Central memory CD8-positive, alpha-beta T cell (primary cell): ENCODE measurements at regions not wholly inside any gene's neighbourhood (a gene's known extent, or its start where the extent isn't known, plus 50 kb on each side); places are given as distances from the start of the nearest gene placed in this dataset.
"Not testable (repeated sequence)": the region's sequence is repeated elsewhere in the genome, so short reads cannot be mapped to it uniquely, and the experiment has no call there.

Experiments
- ATAC-seq: fragments of 150-1000 bp; cut with Tn5 transposase; replicated peaks from 2 replicates; pipeline ENCODE4 v1.10.0; 2022; ENCODE audit warnings: mild to moderate bottlenecking, moderate FRiP score, moderate number of reproducible peaks; ENCODE audit not compliant: poor library complexity, severe bottlenecking; ENCODE audit errors: extremely low read depth
- DNase-seq, 2 donors: peaks; one replicate each; pipeline ENCODE4 v3.0.0; 2021; ENCODE audit warnings: low spot score in 2 of 2
- H3K27ac Mint-ChIP-seq: one replicate; pipeline ENCODE4 v1.8.0; 2022; ENCODE audit warnings: low read depth, mild to moderate bottlenecking, moderate library complexity, mixed read lengths
- H3K27me3 Mint-ChIP-seq: one replicate; pipeline ENCODE4 v1.8.0; 2022; ENCODE audit warnings: mixed read lengths
- H3K36me3 Mint-ChIP-seq: one replicate; pipeline ENCODE4 v1.8.0; 2022; ENCODE audit warnings: mild to moderate bottlenecking, moderate library complexity, mixed read lengths; ENCODE audit not compliant: insufficient read depth
- H3K4me1 Mint-ChIP-seq: one replicate; pipeline ENCODE4 v1.8.0; 2022; ENCODE audit warnings: mixed read lengths
- H3K4me3 Mint-ChIP-seq: one replicate; pipeline ENCODE4 v1.8.0; 2022; ENCODE audit warnings: mild to moderate bottlenecking, moderate library complexity, mixed read lengths
- H3K9me3 Mint-ChIP-seq: one replicate; pipeline ENCODE4 v1.8.0; 2022; ENCODE audit warnings: mixed read lengths

DNA sequence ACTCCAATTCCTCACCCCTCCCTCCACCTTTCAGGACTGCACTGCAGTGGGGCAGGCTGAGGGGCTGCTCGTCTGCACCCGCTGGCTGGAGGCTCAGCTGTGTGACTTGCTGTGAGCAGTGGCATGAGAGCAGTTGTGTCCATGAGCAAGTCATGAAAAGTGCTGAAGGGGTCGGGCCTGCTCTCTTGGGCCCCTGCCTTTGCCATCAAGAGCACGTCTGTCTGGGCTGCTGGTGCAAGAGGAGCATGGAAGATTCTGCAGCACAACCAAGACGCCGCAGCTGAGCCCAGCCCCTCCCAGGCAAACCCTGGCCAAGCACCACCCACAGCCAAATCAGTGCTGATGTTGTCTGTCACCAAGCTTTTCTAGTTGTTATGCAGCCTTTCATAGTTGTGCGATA lies 284.3 kb downstream of the TCERG1L start:
- Mint-ChIP-seq H3K27ac (no peak overlapping the region), H3K27me3 (no peaks in the 10 kb centered on the region), H3K4me3 (no peak overlapping the region), H3K36me3 (no peaks in the 10 kb centered on the region), H3K9me3 (no peaks in the 10 kb centered on the region), H3K4me1 (no peaks in the 10 kb centered on the region)
- DNase-seq = no peak
- no peak for ATAC-seq

DNA sequence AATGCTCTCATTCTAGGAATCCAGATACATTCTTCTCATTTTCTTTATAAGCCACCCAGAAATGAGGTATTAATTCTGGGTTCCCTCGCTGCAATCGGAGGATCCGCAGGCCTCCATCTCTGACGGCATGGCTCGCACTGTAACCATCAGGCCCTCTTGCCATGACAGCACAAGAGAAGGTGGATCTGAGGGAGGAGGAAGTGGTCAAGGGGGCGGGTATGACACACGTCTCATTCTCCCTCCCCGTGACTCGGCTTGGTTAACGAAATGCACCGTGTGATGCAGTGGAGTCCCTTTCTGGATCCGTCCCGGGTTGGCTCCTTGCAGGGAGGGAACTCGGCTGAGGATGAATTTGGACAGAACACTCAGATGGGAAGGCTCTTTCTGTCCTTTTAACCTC lies 280.2 kb downstream of the TCERG1L start:
- Mint-ChIP-seq H3K27me3 (no peaks in the 10 kb centered on the region), H3K36me3 (no peaks in the 10 kb centered on the region), H3K4me3 (no peak overlapping the region), H3K27ac (no peak overlapping the region), H3K9me3 (no peaks in the 10 kb centered on the region), H3K4me1 (no peaks in the 10 kb centered on the region)
- no peak for DNase-seq
- ATAC-seq = no peak

DNA sequence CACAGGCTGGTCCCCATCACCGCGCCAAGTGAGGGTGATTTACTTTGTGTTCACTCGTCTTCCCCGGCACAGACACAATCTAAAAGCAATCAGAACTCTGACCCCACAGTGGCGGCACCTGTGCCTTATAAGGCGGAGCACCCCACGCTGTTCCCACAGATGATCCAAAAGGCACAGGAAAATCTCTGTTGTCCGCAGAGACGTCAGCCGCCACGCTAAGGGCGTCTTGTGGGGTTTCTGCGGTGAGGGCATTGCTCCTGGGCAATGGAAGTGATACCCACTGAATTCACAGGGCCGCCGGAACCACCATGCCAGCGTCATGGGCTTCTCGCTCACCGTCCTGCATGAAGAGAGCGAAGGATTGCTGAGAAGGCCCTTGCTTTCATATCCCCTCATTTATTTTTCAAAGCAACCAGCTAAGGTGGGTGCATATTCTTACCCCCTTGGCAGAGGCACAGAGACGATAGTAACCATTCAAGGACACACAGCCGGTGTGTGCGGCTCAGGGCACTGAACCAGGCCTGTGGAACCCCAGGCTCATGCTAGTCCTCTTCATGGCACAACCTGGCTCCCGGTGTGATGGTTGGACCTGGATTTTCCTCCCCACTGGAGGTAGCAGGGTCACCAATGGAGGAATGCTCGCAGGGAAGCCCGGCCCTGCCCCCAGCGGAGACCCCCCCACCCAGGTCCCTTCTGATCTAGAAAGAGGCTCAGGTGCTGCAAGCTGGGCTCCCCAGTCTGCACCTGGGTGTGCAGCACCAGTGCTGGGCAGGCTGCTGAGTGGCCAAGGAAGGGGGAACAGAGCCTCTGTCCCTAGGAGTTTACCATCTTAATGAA lies 279.0 kb downstream of the TCERG1L start:
- no peaks in the 10 kb centered on the region for H3K36me3 Mint-ChIP-seq
- H3K9me3 Mint-ChIP-seq = no peaks in the 10 kb centered on the region

DNA sequence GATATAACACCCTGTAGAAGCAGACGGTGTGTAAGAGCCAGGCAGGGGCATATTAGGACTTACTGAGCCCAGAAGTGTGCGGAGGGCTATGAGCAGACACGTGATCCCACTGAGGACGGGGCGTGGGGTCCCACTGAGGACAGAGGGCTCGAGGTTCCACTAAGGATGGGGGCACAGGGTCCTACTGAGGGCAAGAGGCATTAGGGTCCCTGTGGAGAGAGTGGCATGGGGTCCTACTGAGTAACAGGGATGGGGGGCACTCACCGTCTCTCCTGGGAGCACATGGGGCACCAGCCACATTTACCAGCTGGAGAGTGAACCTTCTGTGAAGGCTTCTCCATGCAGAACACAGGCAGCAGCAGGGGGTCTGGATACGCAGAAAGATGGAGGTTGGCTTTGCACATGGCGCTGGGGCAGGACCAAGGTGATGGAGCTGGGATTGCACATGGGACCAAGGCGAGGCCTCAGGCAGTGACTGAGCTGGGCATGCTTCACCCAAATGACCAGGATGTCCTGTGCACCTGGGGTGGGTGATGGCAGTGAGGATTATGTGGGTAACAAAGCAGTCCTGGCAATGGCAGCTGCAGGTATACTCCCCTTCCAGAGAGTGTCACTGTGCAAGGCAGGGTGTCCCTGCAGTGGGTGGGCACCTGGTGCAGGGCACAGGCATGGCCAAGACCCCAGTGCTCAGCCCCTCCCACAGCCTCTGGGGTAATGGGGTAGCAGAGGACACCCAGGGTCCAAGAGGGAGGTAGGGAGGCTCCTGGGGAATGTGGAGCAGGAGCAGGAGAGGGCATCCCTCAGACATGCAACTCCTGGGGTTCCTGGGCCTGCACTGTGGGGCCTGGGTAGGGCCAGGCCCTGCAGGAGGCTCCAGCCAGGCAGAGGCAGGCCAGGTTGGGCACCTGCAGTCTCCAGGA lies 278.1 kb downstream of the TCERG1L start:
- no peaks in the 10 kb centered on the region for H3K9me3 Mint-ChIP-seq
- no peaks in the 10 kb centered on the region for H3K4me1 Mint-ChIP-seq
- ATAC-seq (no peak), DNase-seq (no peak)
- no peak overlapping the region for H3K4me3 Mint-ChIP-seq
- H3K27me3 Mint-ChIP-seq = no peaks in the 10 kb centered on the region
- no peak overlapping the region for H3K27ac Mint-ChIP-seq
- no peaks in the 10 kb centered on the region for H3K36me3 Mint-ChIP-seq

More for the DNA sequence above, 279.0 kb downstream of the TCERG1L start:
- H3K4me1 Mint-ChIP-seq = no peaks in the 10 kb centered on the region
- no peak for ATAC-seq
- no peak overlapping the region for H3K27ac Mint-ChIP-seq
- H3K27me3 Mint-ChIP-seq = no peaks in the 10 kb centered on the region
- H3K4me3 Mint-ChIP-seq = no peak overlapping the region
- no peak for DNase-seq

DNA sequence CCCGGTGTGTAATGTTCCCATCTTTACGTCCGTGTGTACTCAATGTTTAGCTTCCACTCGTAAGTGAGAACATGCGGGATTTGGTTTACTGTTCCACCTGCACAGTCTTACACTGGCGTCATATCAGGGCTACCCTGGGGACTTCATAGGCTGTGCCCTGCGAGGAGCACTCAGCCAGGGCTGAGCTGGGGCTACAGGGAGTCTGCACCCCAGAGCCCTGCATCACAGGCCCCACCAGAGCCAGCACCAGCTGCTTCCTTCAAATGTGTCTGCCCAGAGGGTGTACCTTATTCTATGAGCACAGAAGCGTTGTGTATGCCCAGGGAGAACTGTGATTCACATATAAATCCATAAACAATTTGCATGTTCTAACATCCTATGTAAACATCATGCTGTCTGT lies 277.1 kb downstream of the TCERG1L start:
- Mint-ChIP-seq H3K36me3 (no peaks in the 10 kb centered on the region), H3K4me1 (no peaks in the 10 kb centered on the region), H3K27ac (no peak overlapping the region), H3K9me3 (no peaks in the 10 kb centered on the region), H3K27me3 (no peaks in the 10 kb centered on the region), H3K4me3 (no peak overlapping the region)
- ATAC-seq (no peak), DNase-seq (no peak)

DNA sequence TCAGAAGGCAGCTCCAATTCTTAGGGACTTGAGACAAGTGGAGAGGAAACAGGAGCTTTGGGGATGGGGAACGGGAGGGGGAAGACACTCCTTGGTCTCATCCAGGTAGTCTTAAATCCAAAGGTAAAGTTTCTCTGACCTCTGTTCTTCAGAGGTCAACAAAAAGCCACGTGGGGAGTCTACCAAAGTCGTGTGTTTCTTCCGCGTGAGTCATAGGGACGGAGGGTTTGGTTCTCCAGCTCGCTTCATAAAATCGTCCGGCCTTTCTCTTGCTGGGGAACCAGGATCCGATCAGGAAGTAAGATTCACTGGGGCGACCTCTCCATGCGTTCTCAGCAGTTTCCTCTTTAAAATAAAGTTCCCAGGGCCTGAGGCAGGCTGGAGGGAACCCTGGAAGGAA lies 275.7 kb downstream of the TCERG1L start:
- no peak overlapping the region for H3K27ac Mint-ChIP-seq
- H3K4me1 Mint-ChIP-seq = no peaks in the 10 kb centered on the region
- no peaks in the 10 kb centered on the region for H3K9me3 Mint-ChIP-seq
- no peaks in the 10 kb centered on the region for H3K36me3 Mint-ChIP-seq
- no peak overlapping the region for H3K4me3 Mint-ChIP-seq
- DNase-seq = no peak
- ATAC-seq = no peak
- no peaks in the 10 kb centered on the region for H3K27me3 Mint-ChIP-seq

DNA sequence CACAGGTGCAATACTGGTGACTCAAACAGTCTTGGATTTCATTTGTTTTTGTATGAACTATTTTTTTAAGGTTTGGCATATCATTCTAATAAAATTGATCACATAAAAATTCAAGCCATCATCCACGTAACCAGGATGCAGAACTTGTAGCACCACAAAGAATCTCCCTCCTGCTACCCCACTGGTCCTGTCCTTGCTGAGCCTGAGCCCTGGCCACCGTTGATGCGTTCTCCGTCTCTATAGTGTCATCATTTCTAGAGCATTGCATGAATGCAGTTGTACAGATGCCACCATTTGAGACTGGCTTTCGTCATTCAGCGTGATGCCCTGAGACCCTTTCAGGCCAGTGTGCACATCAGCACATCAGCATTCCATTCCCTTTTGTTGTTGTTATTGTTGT lies 273.5 kb downstream of the TCERG1L start:
- H3K9me3 Mint-ChIP-seq = no peaks in the 10 kb centered on the region
- H3K4me1 Mint-ChIP-seq = no peaks in the 10 kb centered on the region
- no peaks in the 10 kb centered on the region for H3K27me3 Mint-ChIP-seq
- no peak for ATAC-seq
- H3K27ac Mint-ChIP-seq = no peak overlapping the region
- no peak for DNase-seq
- no peak overlapping the region for H3K4me3 Mint-ChIP-seq
- no peaks in the 10 kb centered on the region for H3K36me3 Mint-ChIP-seq

DNA sequence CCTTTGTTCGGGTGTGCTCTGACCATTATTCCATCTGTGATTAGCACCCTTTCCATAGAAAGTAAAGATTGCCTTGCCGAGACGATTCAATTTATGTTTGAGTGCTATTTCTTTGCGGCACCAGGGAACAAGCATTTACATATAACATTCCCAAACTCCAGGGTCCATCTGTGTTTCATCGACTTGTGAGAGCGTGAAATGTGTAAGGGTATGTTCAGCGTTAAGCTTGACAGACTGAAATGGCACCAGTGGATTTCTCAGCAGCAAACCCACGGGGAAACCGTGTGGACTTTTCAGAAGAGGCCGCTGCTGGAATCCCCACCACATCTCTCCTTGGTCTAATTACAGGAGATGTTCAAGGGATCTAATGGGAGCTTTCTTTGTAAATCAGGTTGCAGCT lies 270.5 kb downstream of the TCERG1L start:
- no peak overlapping the region for H3K27ac Mint-ChIP-seq
- DNase-seq (no peak), ATAC-seq (no peak)
- no peaks in the 10 kb centered on the region for H3K9me3 Mint-ChIP-seq
- H3K27me3 Mint-ChIP-seq = no peaks in the 10 kb centered on the region
- no peaks in the 10 kb centered on the region for H3K36me3 Mint-ChIP-seq
- H3K4me1 Mint-ChIP-seq = no peaks in the 10 kb centered on the region
- no peak overlapping the region for H3K4me3 Mint-ChIP-seq

DNA sequence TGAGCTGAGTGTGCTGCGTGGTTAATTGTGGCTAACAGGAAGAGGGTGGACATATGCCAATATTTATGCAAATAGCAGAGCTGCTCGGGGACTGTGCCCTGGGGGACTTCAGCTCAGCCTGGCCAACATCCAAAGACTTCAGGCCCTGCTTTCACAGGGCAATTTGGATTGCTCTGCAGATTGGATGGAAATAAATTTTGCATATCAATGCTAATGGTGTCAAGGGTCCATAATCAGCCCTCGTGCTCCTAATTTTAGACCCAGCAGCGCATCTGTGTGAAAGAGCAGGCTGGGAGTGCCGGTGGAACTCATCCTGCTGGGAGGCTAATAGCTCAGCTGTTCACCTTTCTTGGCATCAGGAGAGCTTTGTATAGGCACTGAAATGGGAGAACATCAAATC lies 270.1 kb downstream of the TCERG1L start:
- ATAC-seq (no peak), DNase-seq (no peak)
- H3K27me3 Mint-ChIP-seq = no peaks in the 10 kb centered on the region
- H3K9me3 Mint-ChIP-seq = no peaks in the 10 kb centered on the region
- H3K36me3 Mint-ChIP-seq = no peaks in the 10 kb centered on the region
- H3K4me3 Mint-ChIP-seq = no peak overlapping the region
- no peaks in the 10 kb centered on the region for H3K4me1 Mint-ChIP-seq
- no peak overlapping the region for H3K27ac Mint-ChIP-seq

DNA sequence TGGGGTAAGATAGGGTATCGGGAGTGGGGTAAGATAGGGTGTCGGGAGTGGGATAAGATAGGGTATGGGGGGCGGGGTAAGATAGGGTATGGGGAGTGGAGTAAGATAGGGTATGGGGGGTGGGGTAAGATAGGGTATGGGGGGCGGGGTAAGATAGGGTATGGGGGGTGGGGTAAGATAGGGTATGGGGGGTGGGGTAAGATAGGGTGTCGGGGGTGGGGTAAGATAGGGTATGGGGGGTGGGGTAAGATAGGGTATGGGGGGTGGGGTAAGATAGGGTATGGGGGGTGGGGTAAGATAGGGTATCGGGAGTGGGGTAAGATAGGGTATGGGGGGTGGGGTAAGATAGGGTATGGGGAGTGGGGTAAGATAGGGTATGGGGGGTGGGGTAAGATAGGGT lies 269.5 kb downstream of the TCERG1L start:
- not testable (repeated sequence) for H3K36me3 Mint-ChIP-seq, H3K4me3 Mint-ChIP-seq, ATAC-seq, H3K27ac Mint-ChIP-seq, DNase-seq, H3K4me1 Mint-ChIP-seq, H3K27me3 Mint-ChIP-seq, H3K9me3 Mint-ChIP-seq
